GM18511 (cell line): ENCODE measurements at regions not wholly inside any gene's neighbourhood (a gene's known extent, or its start where the extent isn't known, plus 50 kb on each side); places are given as distances from the start of the nearest gene placed in this dataset.
"Not testable (repeated sequence)": the region's sequence is repeated elsewhere in the genome, so short reads cannot be mapped to it uniquely, and the experiment has no call there.

Source experiments
- ATAC-seq: cut with Tn5 transposase; IDR thresholded peaks from one replicate; pipeline ENCODE4 v1.9.1; 2021; ENCODE audit warnings: mild to moderate bottlenecking, moderate library complexity; ENCODE audit not compliant: unreplicated experiment

- not testable (repeated sequence) for ATAC-seq
Measured at GRCh38 chr2:131824986-131825385, 297.3 kb downstream of the CCDC74A start.

- ATAC-seq: no peak
Measured at GRCh38 chr2:131827481-131828163, 299.9 kb downstream of the CCDC74A start.

GRCh38 chr2:131828164-131828561, 300.5 kb downstream of the CCDC74A start:
- no peak for ATAC-seq

- ATAC-seq: not testable (repeated sequence)
Measured at GRCh38 chr2:131828633-131829455, 301.2 kb downstream of the CCDC74A start.

GRCh38 chr2:131829456-131830241, 302.0 kb downstream of the CCDC74A start:
- ATAC-seq: not testable (repeated sequence)

GRCh38 chr2:131830242-131830945, 302.7 kb downstream of the CCDC74A start:
- not testable (repeated sequence) for ATAC-seq

GRCh38 chr2:131830946-131831310, 303.2 kb downstream of the CCDC74A start:
- not testable (repeated sequence) for ATAC-seq

GRCh38 chr2:131831450-131832208, 303.9 kb downstream of the CCDC74A start:
- not testable (repeated sequence) for ATAC-seq

GRCh38 chr2:131832209-131832780, 304.6 kb downstream of the CCDC74A start:
- ATAC-seq: not testable (repeated sequence)

- ATAC-seq: not testable (repeated sequence)
Measured at GRCh38 chr2:131832917-131833316, 305.2 kb downstream of the CCDC74A start.

GRCh38 chr2:131833367-131834202, 305.9 kb downstream of the CCDC74A start:
- not testable (repeated sequence) for ATAC-seq

GRCh38 chr2:131834203-131835020, 306.7 kb downstream of the CCDC74A start:
- not testable (repeated sequence) for ATAC-seq

- not testable (repeated sequence) for ATAC-seq
Measured at GRCh38 chr2:131835022-131835421, 307.3 kb downstream of the CCDC74A start.

- ATAC-seq: no peak
Measured at GRCh38 chr2:131835621-131836091, 308.0 kb downstream of the CCDC74A start.

GRCh38 chr2:131836116-131836515, 308.4 kb downstream of the CCDC74A start:
- not testable (repeated sequence) for ATAC-seq

GRCh38 chr2:131844044-131844443, 316.4 kb downstream of the CCDC74A start:
- not testable (repeated sequence) for ATAC-seq

GRCh38 chr2:131856202-131856601, 305.6 kb downstream of the ANKRD30BL start:
- not testable (repeated sequence) for ATAC-seq

- not testable (repeated sequence) for ATAC-seq
Measured at GRCh38 chr2:131858197-131858596, 303.6 kb downstream of the ANKRD30BL start.
